Activated naive CD8-positive, alpha-beta T cell treated with anti-CD3 and anti-CD28 coated beads, Interleukin-2, amount 10 ng/mL, durations not matched to agents 7 days and 5 days (primary cell): ENCODE measurements at regions not wholly inside any gene's neighbourhood (a gene's known extent, or its start where the extent isn't known, plus 50 kb on each side); places are given as distances from the start of the nearest gene placed in this dataset.
"Not testable (repeated sequence)": the region's sequence is repeated elsewhere in the genome, so short reads cannot be mapped to it uniquely, and the experiment has no call there.

Source experiments
- ATAC-seq: fragments of 150-1000 bp; cut with Tn5 transposase; one replicate; pipeline ENCODE4 v1.10.0; 2021; ENCODE audit warnings: low read depth, moderate library complexity
- POLR2A ChIA-PET: fragments of 350-600 bp; sonication (Branson Sonifier 250); formaldehyde crosslinking; loops from one replicate; lab custom pipeline; 2021; ENCODE audit warnings: antibody characterized with exemption; lab: Charles Lee
- DNase-seq: peaks from one replicate; pipeline ENCODE4 v3.0.0; 2021
- H3K27ac Mint-ChIP-seq: one replicate; pipeline ENCODE4 v1.8.0; 2022; ENCODE audit warnings: mild to moderate bottlenecking, mixed read lengths
- H3K27me3 Mint-ChIP-seq: one replicate; pipeline ENCODE4 v1.8.0; 2022; ENCODE audit warnings: mild to moderate bottlenecking, moderate library complexity, mixed read lengths
- H3K36me3 Mint-ChIP-seq: one replicate; pipeline ENCODE4 v1.8.0; 2021; ENCODE audit warnings: mild to moderate bottlenecking, mixed read lengths
- H3K4me1 Mint-ChIP-seq: one replicate; pipeline ENCODE4 v1.8.0; 2021; ENCODE audit warnings: mixed read lengths
- H3K4me3 Mint-ChIP-seq: one replicate; pipeline ENCODE4 v1.8.0; 2022; ENCODE audit warnings: mild to moderate bottlenecking, moderate library complexity, mixed read lengths
- H3K9me3 Mint-ChIP-seq: one replicate; pipeline ENCODE4 v1.8.0; 2021; ENCODE audit warnings: mixed read lengths

GRCh38 chr20:22729616-22730236 lies 145.4 kb upstream of the FOXA2 start:
- no peak overlapping the region for H3K27ac Mint-ChIP-seq
- H3K9me3 Mint-ChIP-seq: no peaks in the 10 kb centered on the region
- H3K4me1 Mint-ChIP-seq: no peaks in the 10 kb centered on the region
- H3K4me3 Mint-ChIP-seq: no peak overlapping the region
- H3K36me3 Mint-ChIP-seq: no peaks in the 10 kb centered on the region
- H3K27me3 Mint-ChIP-seq: no peaks in the 10 kb centered on the region
- no peak for DNase-seq
- POLR2A ChIA-PET: no interaction called here
- ATAC-seq: no peak

- Mint-ChIP-seq H3K9me3 (peaks cover 5% of the 10 kb centered on the region), H3K4me1 (no peaks in the 10 kb centered on the region), H3K27ac (no peak overlapping the region), H3K4me3 (no peak overlapping the region), H3K36me3 (no peaks in the 10 kb centered on the region), H3K27me3 (no peaks in the 10 kb centered on the region)
- DNase-seq: no peak
- no peak for ATAC-seq
- POLR2A ChIA-PET: no interaction called here
Observed at GRCh38 chr20:22732751-22733150, 148.4 kb upstream of the FOXA2 start.

- POLR2A ChIA-PET, ATAC-seq, H3K4me3 Mint-ChIP-seq, DNase-seq, H3K36me3 Mint-ChIP-seq, H3K27me3 Mint-ChIP-seq, H3K9me3 Mint-ChIP-seq, H3K27ac Mint-ChIP-seq, H3K4me1 Mint-ChIP-seq: not testable (repeated sequence)
Observed at GRCh38 chr20:22734946-22735647, 150.7 kb upstream of the FOXA2 start.

GRCh38 chr20:22740829-22741228 lies 156.5 kb upstream of the FOXA2 start:
- Mint-ChIP-seq H3K9me3 (peaks cover 5% of the 10 kb centered on the region), H3K27ac (no peak overlapping the region), H3K4me1 (no peaks in the 10 kb centered on the region), H3K4me3 (no peak overlapping the region), H3K27me3 (no peaks in the 10 kb centered on the region), H3K36me3 (no peaks in the 10 kb centered on the region)
- ATAC-seq: no peak
- POLR2A ChIA-PET: no interaction called here
- no peak for DNase-seq

GRCh38 chr20:22744341-22745193 lies 160.2 kb upstream of the FOXA2 start:
- H3K27me3 Mint-ChIP-seq: no peaks in the 10 kb centered on the region
- no peak for DNase-seq

GRCh38 chr20:22745194-22745500 lies 160.8 kb upstream of the FOXA2 start:
- H3K27ac Mint-ChIP-seq: no peak overlapping the region
- no peaks in the 10 kb centered on the region for H3K27me3 Mint-ChIP-seq
- POLR2A ChIA-PET: no interaction called here
- H3K36me3 Mint-ChIP-seq: no peaks in the 10 kb centered on the region
- H3K9me3 Mint-ChIP-seq: no peaks in the 10 kb centered on the region
- ATAC-seq (no peak), DNase-seq (no peak)
- H3K4me3 Mint-ChIP-seq: no peak overlapping the region
- no peaks in the 10 kb centered on the region for H3K4me1 Mint-ChIP-seq

More at GRCh38 chr20:22744341-22745193, 160.2 kb upstream of the FOXA2 start:
- Mint-ChIP-seq H3K4me1 (no peaks in the 10 kb centered on the region), H3K36me3 (no peaks in the 10 kb centered on the region), H3K9me3 (no peaks in the 10 kb centered on the region), H3K4me3 (no peak overlapping the region), H3K27ac (no peak overlapping the region)
- POLR2A ChIA-PET: no interaction called here
- ATAC-seq: no peak

- no peaks in the 10 kb centered on the region for H3K4me1 Mint-ChIP-seq
- no peaks in the 10 kb centered on the region for H3K36me3 Mint-ChIP-seq
- H3K4me3 Mint-ChIP-seq: no peak overlapping the region
- DNase-seq (no peak), ATAC-seq (no peak)
- no peaks in the 10 kb centered on the region for H3K27me3 Mint-ChIP-seq
- H3K27ac Mint-ChIP-seq: no peak overlapping the region
- POLR2A ChIA-PET: no interaction called here
- no peaks in the 10 kb centered on the region for H3K9me3 Mint-ChIP-seq
Observed at GRCh38 chr20:22746957-22747356, 162.6 kb upstream of the FOXA2 start.

GRCh38 chr20:22752324-22752723 lies 168.0 kb upstream of the FOXA2 start:
- POLR2A ChIA-PET: no interaction called here
- H3K27ac Mint-ChIP-seq: no peak overlapping the region
- no peaks in the 10 kb centered on the region for H3K4me1 Mint-ChIP-seq
- H3K4me3 Mint-ChIP-seq: no peak overlapping the region
- no peaks in the 10 kb centered on the region for H3K36me3 Mint-ChIP-seq
- DNase-seq (no peak), ATAC-seq (no peak)
- H3K9me3 Mint-ChIP-seq: no peaks in the 10 kb centered on the region
- no peaks in the 10 kb centered on the region for H3K27me3 Mint-ChIP-seq

- no peaks in the 10 kb centered on the region for H3K36me3 Mint-ChIP-seq
- POLR2A ChIA-PET: no interaction called here
- DNase-seq (no peak), ATAC-seq (no peak)
- H3K27ac Mint-ChIP-seq: no peak overlapping the region
- H3K27me3 Mint-ChIP-seq: no peaks in the 10 kb centered on the region
- H3K4me3 Mint-ChIP-seq: no peak overlapping the region
- no peaks in the 10 kb centered on the region for H3K4me1 Mint-ChIP-seq
- no peaks in the 10 kb centered on the region for H3K9me3 Mint-ChIP-seq
Observed at GRCh38 chr20:22757424-22758183, 173.2 kb upstream of the FOXA2 start.

GRCh38 chr20:22758815-22759214 lies 174.4 kb upstream of the FOXA2 start:
- ATAC-seq: no peak

GRCh38 chr20:22762576-22763256 lies 178.3 kb upstream of the FOXA2 start:
- Mint-ChIP-seq H3K27me3 (no peaks in the 10 kb centered on the region), H3K4me1 (no peaks in the 10 kb centered on the region), H3K4me3 (no peak overlapping the region), H3K27ac (no peak overlapping the region), H3K36me3 (no peaks in the 10 kb centered on the region), H3K9me3 (no peaks in the 10 kb centered on the region)
- ATAC-seq (no peak), DNase-seq (no peak)
- POLR2A ChIA-PET: no interaction called here

More at GRCh38 chr20:22758815-22759214, 174.4 kb upstream of the FOXA2 start:
- DNase-seq: no peak
- Mint-ChIP-seq H3K36me3 (no peaks in the 10 kb centered on the region), H3K27ac (no peak overlapping the region), H3K4me3 (no peak overlapping the region), H3K9me3 (no peaks in the 10 kb centered on the region), H3K27me3 (no peaks in the 10 kb centered on the region), H3K4me1 (no peaks in the 10 kb centered on the region)
- POLR2A ChIA-PET: no interaction called here

- Mint-ChIP-seq H3K27me3 (no peaks in the 10 kb centered on the region), H3K36me3 (no peaks in the 10 kb centered on the region)
Observed at GRCh38 chr20:22763257-22763906, 179.0 kb upstream of the FOXA2 start.

More at GRCh38 chr20:22763257-22763906, 179.0 kb upstream of the FOXA2 start:
- ATAC-seq: no peak
- DNase-seq: no peak
- no peaks in the 10 kb centered on the region for H3K9me3 Mint-ChIP-seq
- POLR2A ChIA-PET: no interaction called here
- no peak overlapping the region for H3K4me3 Mint-ChIP-seq
- no peak overlapping the region for H3K27ac Mint-ChIP-seq
- H3K4me1 Mint-ChIP-seq: no peaks in the 10 kb centered on the region
